CD4-positive, alpha-beta T cell (primary cell): ENCODE measurements at regions not wholly inside any gene's neighbourhood (a gene's known extent, or its start where the extent isn't known, plus 50 kb on each side); places are given as distances from the start of the nearest gene placed in this dataset.

Experiments
- ATAC-seq: fragments of 200-7000 bp; cut with Tn5 transposase; one replicate; pipeline ENCODE4 v1.10.0; 2022; ENCODE audit warnings: mild to moderate bottlenecking; ENCODE audit not compliant: poor library complexity
- CTCF ChIA-PET: fragments of 350-600 bp; sonication (Branson Sonifier 250); formaldehyde crosslinking; loops from one replicate; lab custom pipeline; 2021; ENCODE audit warnings: antibody characterized with exemption, inconsistent platforms; lab: Charles Lee
- POLR2A ChIA-PET: fragments of 350-600 bp; sonication (Branson Sonifier 250); formaldehyde crosslinking; loops from one replicate; lab custom pipeline; 2021; ENCODE audit warnings: antibody characterized with exemption, inconsistent platforms; lab: Charles Lee
- DNase-seq, 14 experiments: peaks; one replicate each; pipeline ENCODE4 v3.0.0-alpha.2; 2013 to 2020; ENCODE audit warnings: mixed read lengths in 2 of 14
- H3K27ac ChIP-seq, 2 donors: one replicate each; pipeline versions ENCODE4 v1.5.1 to v1.7.0; 2013; ENCODE audit warnings: low read length in 2 of 2, low read depth in 1 of 2, mild to moderate bottlenecking in 1 of 2
- H3K27me3 ChIP-seq, 2 experiments: 1 replicate in 1 of 2; 2 replicates in 1 of 2; pipeline versions ENCODE4 v1.6.1 to v1.7.0; 2013; ENCODE audit warnings: low read length in 2 of 2, control low read depth in 1 of 2, mild to moderate bottlenecking in 1 of 2, moderate library complexity in 1 of 2; ENCODE audit not compliant: insufficient read depth in 2 of 2, control insufficient read depth in 1 of 2
- H3K36me3 ChIP-seq: one replicate; pipeline ENCODE4 v1.6.1; 2013; ENCODE audit warnings: low read length, control low read depth; ENCODE audit not compliant: insufficient read depth
- H3K4me1 ChIP-seq: one replicate; pipeline ENCODE4 v1.6.1; 2013; ENCODE audit warnings: low read length, control low read depth; ENCODE audit not compliant: insufficient read depth
- H3K4me3 ChIP-seq: one replicate; pipeline ENCODE4 v1.5.1; 2013; ENCODE audit warnings: mild to moderate bottlenecking, low read length, moderate library complexity
- H3K9me3 ChIP-seq, 2 experiments: 1 replicate in 1 of 2; 2 replicates in 1 of 2; pipeline versions ENCODE4 v1.6.1 to v1.7.0; 2013; ENCODE audit warnings: low read length in 2 of 2, mild to moderate bottlenecking in 2 of 2, control low read depth in 1 of 2, moderate library complexity in 1 of 2; ENCODE audit not compliant: control insufficient read depth in 1 of 2, insufficient read depth in 1 of 2
- H3K27ac Mint-ChIP-seq: one replicate; pipeline ENCODE4 v1.8.0; 2020; ENCODE audit warnings: mixed read lengths
- H3K27me3 Mint-ChIP-seq: one replicate; pipeline ENCODE4 v1.8.0; 2021; ENCODE audit warnings: mixed read lengths
- H3K36me3 Mint-ChIP-seq: one replicate; pipeline ENCODE4 v1.8.0; 2021; ENCODE audit warnings: low read depth, mixed read lengths
- H3K4me1 Mint-ChIP-seq: one replicate; pipeline ENCODE4 v1.8.0; 2021; ENCODE audit warnings: low read depth, mixed read lengths
- H3K4me3 Mint-ChIP-seq: one replicate; pipeline ENCODE4 v1.8.0; 2020; ENCODE audit warnings: mild to moderate bottlenecking, mixed read lengths
- H3K9me3 Mint-ChIP-seq: one replicate; pipeline ENCODE4 v1.8.0; 2020; ENCODE audit warnings: mixed read lengths
- CTCF ChIP-seq: fragments of 200-600 bp; IDR thresholded peaks from one replicate; pipeline ENCODE4 v1.8.0; 2022; ENCODE audit warnings: antibody characterized with exemption, mild to moderate bottlenecking
- intact Hi-C, 2 experiments: fragments of 100-400 bp; cut with DNase I in 1 of 2; cut with micrococcal nuclease in 1 of 2; formaldehyde crosslinking; loops; one replicate each; pipeline versions ENCODE4 v1.15.1 to v1.9.0; 2023 to 2025; cut with DNase I, micrococcal nuclease

GRCh38 chr12:126480451-126480850 lies 1415.2 kb downstream of the AACS start:
- POLR2A ChIA-PET = interaction anchor here (0.6 kb wide), 1 partner anchor 78 kb away, joined by 4 read pairs; no protein-coding TSS in a partner anchor
- no peak for TF ChIP-seq CTCF
- Histone ChIP-seq H3K27me3 (no peaks in the 10 kb centered on the region), H3K27ac (no peak overlapping the region), H3K36me3 (no peaks in the 10 kb centered on the region), H3K4me1 (no peaks in the 10 kb centered on the region), H3K4me3 (no peak overlapping the region), H3K9me3 (peaks cover 0 to 21% of the 10 kb centered on the region in 2 experiments)
- Mint-ChIP-seq H3K4me3 (no peak overlapping the region), H3K9me3 (peaks cover 6% of the 10 kb centered on the region), H3K27ac (no peak overlapping the region), H3K36me3 (no peaks in the 10 kb centered on the region), H3K4me1 (no peaks in the 10 kb centered on the region), H3K27me3 (no peaks in the 10 kb centered on the region)
- intact Hi-C loops = no loop called here
- CTCF ChIA-PET = no interaction called here
- no peak for ATAC-seq
- DNase-seq = no peak

- ATAC-seq = no peak
- Histone ChIP-seq H3K36me3 (no peaks in the 10 kb centered on the region), H3K27me3 (no peaks in the 10 kb centered on the region), H3K9me3 (peaks cover 0 to 24% of the 10 kb centered on the region in 2 experiments), H3K4me1 (no peaks in the 10 kb centered on the region), H3K4me3 (no peak overlapping the region), H3K27ac (no peak overlapping the region)
- ChIA-PET POLR2A (no interaction called here), CTCF (no interaction called here)
- H3K4me1 Mint-ChIP-seq = no peaks in the 10 kb centered on the region
- no peak overlapping the region for H3K4me3 Mint-ChIP-seq
- no peak overlapping the region for H3K27ac Mint-ChIP-seq
- H3K9me3 Mint-ChIP-seq = peaks cover 4% of the 10 kb centered on the region
- no peaks in the 10 kb centered on the region for H3K27me3 Mint-ChIP-seq
- TF ChIP-seq CTCF = no peak
- intact Hi-C loops = no loop called here
- DNase-seq = no peak
- no peaks in the 10 kb centered on the region for H3K36me3 Mint-ChIP-seq
Observed at GRCh38 chr12:126481688-126482087, 1416.5 kb downstream of the AACS start.

- intact Hi-C loops = no loop called here
- Histone ChIP-seq H3K4me3 (no peak overlapping the region), H3K9me3 (peaks cover 0 to 24% of the 10 kb centered on the region in 2 experiments), H3K27ac (no peak overlapping the region), H3K27me3 (no peaks in the 10 kb centered on the region), H3K4me1 (no peaks in the 10 kb centered on the region), H3K36me3 (no peaks in the 10 kb centered on the region)
- H3K27me3 Mint-ChIP-seq = no peaks in the 10 kb centered on the region
- H3K4me3 Mint-ChIP-seq = no peak overlapping the region
- H3K27ac Mint-ChIP-seq = no peak overlapping the region
- H3K36me3 Mint-ChIP-seq = no peaks in the 10 kb centered on the region
- H3K9me3 Mint-ChIP-seq = peaks cover 4% of the 10 kb centered on the region
- ATAC-seq (no peak), DNase-seq (no peak)
- H3K4me1 Mint-ChIP-seq = no peaks in the 10 kb centered on the region
- CTCF ChIA-PET = no interaction called here
- POLR2A ChIA-PET = no interaction called here
- no peak for TF ChIP-seq CTCF
Observed at GRCh38 chr12:126482238-126482889, 1417.1 kb downstream of the AACS start.
